ENCODE measurements at regions not wholly inside any gene's neighbourhood (a gene's known extent, or its start where the extent isn't known, plus 50 kb on each side); places are given as distances from the start of the nearest gene placed in this dataset.

DNA sequence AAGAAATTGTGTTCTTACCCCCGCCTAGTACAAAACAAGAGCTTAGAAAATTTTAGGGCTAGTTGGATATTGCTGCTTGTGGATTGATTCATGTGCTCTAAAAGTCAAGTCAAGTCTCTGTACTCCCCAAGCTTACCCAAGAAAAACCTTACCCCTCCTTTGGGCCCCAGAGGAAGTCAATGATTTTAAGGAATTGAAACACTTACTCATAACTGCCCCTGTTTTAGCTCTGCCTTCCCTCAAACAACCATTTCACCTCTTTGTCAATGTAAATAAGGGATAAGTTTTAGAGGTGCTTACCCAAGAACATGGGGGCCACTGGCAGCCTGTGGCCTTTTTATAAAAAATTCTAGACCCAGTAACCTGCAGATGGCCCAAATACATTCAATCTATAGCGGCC, 136.6 kb upstream of the RMP24 start:
- DNase-seq (ENCODE audit: low read depth, low spot score) = no peak
- POLR2A ChIA-PET = no interaction called here
- H4K20me1 ChIP-seq (replicated peaks; ENCODE audit: control insufficient read depth, extremely low read depth, insufficient read depth, low read length) = no peaks in the 10 kb centered on the region
- H3K4me3 ChIP-seq (replicated peaks in 1 of 3; ENCODE audit: insufficient read depth in 1 of 3, low read depth in 1 of 3, low read length in 3 of 3) = no peak overlapping the region
- no peaks in the 10 kb centered on the region for H3K9me3 ChIP-seq (replicated peaks; ENCODE audit: control insufficient read depth, insufficient read depth, low read length)
- no peaks in the 10 kb centered on the region for H3K79me2 ChIP-seq (ENCODE audit: control insufficient read depth, insufficient read depth, low read length)
- H2AFZ ChIP-seq (ENCODE audit: low read depth, low read length) = no peak overlapping the region
- no peak overlapping the region for H3K27ac ChIP-seq (ENCODE audit: insufficient read depth, low read depth, low read length)
- no peaks in the 10 kb centered on the region for H3K4me1 ChIP-seq (ENCODE audit: control insufficient read depth, extremely low read depth, insufficient read depth, low read length)
- no TSS peak for BruUV-seq (replicated peaks)
- CTCF ChIA-PET = no interaction called here
- no peak for TF ChIP-seq MYC (IDR thresholded peaks at IDR 0.05; ENCODE audit: low read depth, low read length)
- TF ChIP-seq FOS (IDR thresholded peaks at IDR 0.05; ENCODE audit: borderline replicate concordance, insufficient read depth, low read length) = no peak
- H3K9ac ChIP-seq (replicated peaks; ENCODE audit: extremely low read depth, insufficient read depth, low read length) = no peak overlapping the region
- dilution Hi-C loops (cut with MboI; ENCODE audit: extremely low pct_ligation_motif_present, low sequenced_read_pairs) (no loop called here), intact Hi-C loops (cut with micrococcal nuclease) (loop anchor here (10.0 kb wide), 1 partner anchor 451 kb away; no protein-coding TSS in a partner anchor)
- peaks cover 0 to 21% of the 10 kb centered on the region in 2 experiments for H3K27me3 ChIP-seq (ENCODE audit: control insufficient read depth in 2 of 2, insufficient read depth in 2 of 2, low read length in 2 of 2)
- no peaks in the 10 kb centered on the region for H3K36me3 ChIP-seq (ENCODE audit: control insufficient read depth in 2 of 2, extremely low read depth in 1 of 2, insufficient read depth in 2 of 2, low read length in 2 of 2)
- FAIRE-seq = no peak
- no peak overlapping the region for H3K4me2 ChIP-seq (ENCODE audit: insufficient read depth, low read length)
- H3K9me1 ChIP-seq (replicated peaks; ENCODE audit: control insufficient read depth, extremely low read depth, insufficient read depth, low read length) = no peaks in the 10 kb centered on the region

GRCh38 chr18:35836932-35837331, 135.5 kb upstream of the RMP24 start:
- Histone ChIP-seq H3K4me2 (ENCODE audit: insufficient read depth, low read length) (no peak overlapping the region), H3K9me3 (replicated peaks; ENCODE audit: control insufficient read depth, insufficient read depth, low read length) (no peaks in the 10 kb centered on the region), H3K27ac (ENCODE audit: insufficient read depth, low read depth, low read length) (no peak overlapping the region), H3K79me2 (ENCODE audit: control insufficient read depth, insufficient read depth, low read length) (no peaks in the 10 kb centered on the region), H3K27me3 (ENCODE audit: control insufficient read depth in 2 of 2, insufficient read depth in 2 of 2, low read length in 2 of 2) (peaks cover 4 to 22% of the 10 kb centered on the region in 2 experiments), H4K20me1 (replicated peaks; ENCODE audit: control insufficient read depth, extremely low read depth, insufficient read depth, low read length) (no peaks in the 10 kb centered on the region), H3K9ac (replicated peaks; ENCODE audit: extremely low read depth, insufficient read depth, low read length) (no peak overlapping the region), H3K4me3 (replicated peaks in 1 of 3; ENCODE audit: insufficient read depth in 1 of 3, low read depth in 1 of 3, low read length in 3 of 3) (no peak overlapping the region), H2AFZ (ENCODE audit: low read depth, low read length) (no peak overlapping the region), H3K36me3 (ENCODE audit: control insufficient read depth in 2 of 2, extremely low read depth in 1 of 2, insufficient read depth in 2 of 2, low read length in 2 of 2) (no peaks in the 10 kb centered on the region), H3K9me1 (replicated peaks; ENCODE audit: control insufficient read depth, extremely low read depth, insufficient read depth, low read length) (no peaks in the 10 kb centered on the region), H3K4me1 (ENCODE audit: control insufficient read depth, extremely low read depth, insufficient read depth, low read length) (no peaks in the 10 kb centered on the region)
- POLR2A ChIA-PET = no interaction called here
- no peak for FAIRE-seq
- TF ChIP-seq CTCF (IDR thresholded peaks at IDR 0.05; ENCODE audit: extremely low read depth in 1 of 2, insufficient read depth in 1 of 2, low read depth in 1 of 2, low read length in 2 of 2) = no peak
- no peak for TF ChIP-seq EZH2 (IDR thresholded peaks at IDR 0.05; ENCODE audit: borderline replicate concordance, low read depth, low read length, severe bottlenecking)
- no peak for TF ChIP-seq FOS (IDR thresholded peaks at IDR 0.05; ENCODE audit: borderline replicate concordance, insufficient read depth, low read length)
- no peak for TF ChIP-seq GATA2 (IDR thresholded peaks at IDR 0.05; ENCODE audit: insufficient read depth, insufficient read length, low read depth, low read length)
- TF ChIP-seq POLR2A (IDR thresholded peaks at IDR 0.05; ENCODE audit: low read depth, low read length) = no peak
- intact Hi-C loops (cut with micrococcal nuclease) = loop anchor here (10.0 kb wide), 1 partner anchor 452 kb away; no protein-coding TSS in a partner anchor
- CTCF ChIA-PET = interaction anchor here (1.3 to 1.7 kb wide), 2 partner anchors 9 to 115 kb away, joined by 3 read pairs; no protein-coding TSS in a partner anchor
- no peak for DNase-seq (ENCODE audit: low read depth, low spot score)
- no TSS peak for BruUV-seq (replicated peaks)
- dilution Hi-C loops (cut with MboI; ENCODE audit: extremely low pct_ligation_motif_present, low sequenced_read_pairs) = no loop called here

Measured in endothelial cell of umbilical vein (primary cell).